ENCODE measurements at regions not wholly inside any gene's neighbourhood (a gene's known extent, or its start where the extent isn't known, plus 50 kb on each side); places are given as distances from the start of the nearest gene placed in this dataset.

GRCh38 chr5:93096561-93096960, 484.5 kb downstream of the NR2F1-AS1 start:
- no peak for DNase-seq

GRCh38 chr5:93092349-93093105, 488.5 kb downstream of the NR2F1-AS1 start:
- DNase-seq = peak; percentile 24

- DNase-seq = no peak
These were observed 490.3 kb downstream of the NR2F1-AS1 start for GRCh38 chr5:93090698-93091097.

- no peak for DNase-seq
These were observed 492.2 kb downstream of the NR2F1-AS1 start for GRCh38 chr5:93088592-93089389.

GRCh38 chr5:93087326-93087725, 493.7 kb downstream of the NR2F1-AS1 start:
- DNase-seq = no peak

GRCh38 chr5:93082981-93083380, 498.0 kb downstream of the NR2F1-AS1 start:
- no peak for DNase-seq

- no peak for DNase-seq
These were observed 502.0 kb downstream of the NR2F1-AS1 start for GRCh38 chr5:93079046-93079445.

- peak; percentile 89 for DNase-seq
These were observed 502.7 kb downstream of the NR2F1-AS1 start for GRCh38 chr5:93078082-93079038.

GRCh38 chr5:93076566-93076965, 504.5 kb downstream of the NR2F1-AS1 start:
- DNase-seq = no peak

- peak; percentile 35 for DNase-seq
These were observed 504.9 kb downstream of the NR2F1-AS1 start for GRCh38 chr5:93076096-93076495.

GRCh38 chr5:93073547-93073946, 507.5 kb downstream of the NR2F1-AS1 start:
- DNase-seq = no peak

GRCh38 chr5:93072831-93073459, 508.1 kb downstream of the NR2F1-AS1 start:
- peak; percentile 51 for DNase-seq

- no peak for DNase-seq
These were observed 509.3 kb downstream of the NR2F1-AS1 start for GRCh38 chr5:93071710-93072109.

GRCh38 chr5:93070938-93071337, 510.1 kb downstream of the NR2F1-AS1 start:
- DNase-seq = no peak

- no peak for DNase-seq
These were observed 511.7 kb downstream of the NR2F1-AS1 start for GRCh38 chr5:93069276-93069675.

- no peak for DNase-seq
These were observed 518.5 kb downstream of the NR2F1-AS1 start for GRCh38 chr5:93062548-93062947.

- peak; percentile 72 for DNase-seq
These were observed 522.7 kb downstream of the NR2F1-AS1 start for GRCh38 chr5:93058309-93058708.

- no peak for DNase-seq
These were observed 523.7 kb downstream of the NR2F1-AS1 start for GRCh38 chr5:93057311-93057710.

- no peak for DNase-seq
These were observed 525.0 kb downstream of the NR2F1-AS1 start for GRCh38 chr5:93055971-93056370.

GRCh38 chr5:93055561-93055960, 525.5 kb downstream of the NR2F1-AS1 start:
- DNase-seq = peak; percentile 62

GRCh38 chr5:93054424-93055163, 526.4 kb downstream of the NR2F1-AS1 start:
- DNase-seq = peak; percentile 57

GRCh38 chr5:93053825-93054224, 527.2 kb downstream of the NR2F1-AS1 start:
- no peak for DNase-seq

All from fibroblast of upper back skin (primary cell).